Hepatocyte (in vitro differentiated cells): ENCODE measurements at regions not wholly inside any gene's neighbourhood (a gene's known extent, or its start where the extent isn't known, plus 50 kb on each side); places are given as distances from the start of the nearest gene placed in this dataset.

Source experiments
- CTCF ChIP-seq: fragments of 200-600 bp; sonication (generic); IDR thresholded peaks from 2 replicates; pipeline ENCODE4 v1.5.1; 2016; ENCODE audit warnings: antibody characterized with exemption, mild to moderate bottlenecking; ENCODE audit not compliant: poor library complexity
- EZH2 ChIP-seq: fragments of 200-600 bp; sonication (generic); IDR thresholded peaks from 2 replicates; pipeline ENCODE4 v1.6.1; 2016; ENCODE audit warnings: antibody characterized with exemption, mild to moderate bottlenecking, borderline replicate concordance
- EZH2phosphoT487 ChIP-seq: fragments of 200-600 bp; sonication (generic); IDR thresholded peaks from one replicate; pipeline ENCODE4 v1.6.1; 2018; ENCODE audit warnings: antibody characterized with exemption, mild to moderate bottlenecking, low read depth, moderate library complexity; ENCODE audit not compliant: unreplicated experiment, severe bottlenecking

GRCh38 chrX:65878456-65878855, 161.4 kb downstream of the VSIG4 start:
- TF ChIP-seq CTCF (no peak), EZH2 (no peak), EZH2phosphoT487 (no peak)
